OCI-LY1 (cell line): ENCODE measurements at regions not wholly inside any gene's neighbourhood (a gene's known extent, or its start where the extent isn't known, plus 50 kb on each side); places are given as distances from the start of the nearest gene placed in this dataset.

Source experiments
- EZH2 ChIP-seq: fragments of 200-600 bp; sonication (generic), shearing (Covaris generic); IDR thresholded peaks from 2 replicates; pipeline ENCODE4 v1.8.0; 2017; ENCODE audit warnings: borderline replicate concordance, mixed run types, mild to moderate bottlenecking, antibody characterized with exemption, low read length, moderate library complexity, mixed read lengths
- TF ChIP-seq, protein P1 (sequence below): fragments of 200-600 bp; sonication (generic), shearing (Covaris generic); IDR thresholded peaks from 2 replicates; pipeline ENCODE4 v1.5.1; 2017; ENCODE audit warnings: mild to moderate bottlenecking, antibody characterized with exemption, low read length, moderate library complexity, mixed read lengths

GRCh38 chr2:142236181-142236580 lies 105.4 kb upstream of the LRP1B start:
- TF ChIP-seq, protein P1, sequence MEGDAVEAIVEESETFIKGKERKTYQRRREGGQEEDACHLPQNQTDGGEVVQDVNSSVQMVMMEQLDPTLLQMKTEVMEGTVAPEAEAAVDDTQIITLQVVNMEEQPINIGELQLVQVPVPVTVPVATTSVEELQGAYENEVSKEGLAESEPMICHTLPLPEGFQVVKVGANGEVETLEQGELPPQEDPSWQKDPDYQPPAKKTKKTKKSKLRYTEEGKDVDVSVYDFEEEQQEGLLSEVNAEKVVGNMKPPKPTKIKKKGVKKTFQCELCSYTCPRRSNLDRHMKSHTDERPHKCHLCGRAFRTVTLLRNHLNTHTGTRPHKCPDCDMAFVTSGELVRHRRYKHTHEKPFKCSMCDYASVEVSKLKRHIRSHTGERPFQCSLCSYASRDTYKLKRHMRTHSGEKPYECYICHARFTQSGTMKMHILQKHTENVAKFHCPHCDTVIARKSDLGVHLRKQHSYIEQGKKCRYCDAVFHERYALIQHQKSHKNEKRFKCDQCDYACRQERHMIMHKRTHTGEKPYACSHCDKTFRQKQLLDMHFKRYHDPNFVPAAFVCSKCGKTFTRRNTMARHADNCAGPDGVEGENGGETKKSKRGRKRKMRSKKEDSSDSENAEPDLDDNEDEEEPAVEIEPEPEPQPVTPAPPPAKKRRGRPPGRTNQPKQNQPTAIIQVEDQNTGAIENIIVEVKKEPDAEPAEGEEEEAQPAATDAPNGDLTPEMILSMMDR: no peak
- no peak for TF ChIP-seq EZH2
